ENCODE measurements at regions not wholly inside any gene's neighbourhood (a gene's known extent, or its start where the extent isn't known, plus 50 kb on each side); places are given as distances from the start of the nearest gene placed in this dataset.

- Histone ChIP-seq H3K27me3 (no peaks in the 10 kb centered on the region), H3K36me3 (no peaks in the 10 kb centered on the region), H3K4me1 (no peaks in the 10 kb centered on the region), H3K9me3 (no peaks in the 10 kb centered on the region), H3K27ac (no peak overlapping the region), H3K4me3 (no peak overlapping the region)
- TF ChIP-seq CTCF (IDR thresholded peaks at IDR 0.05): no peak
- intact Hi-C loops (cut with DNase I): no loop called here
- DNase-seq (ENCODE audit: low spot score in 2 of 2): no peak
These were observed 766.1 kb downstream of the IRX1 start for GRCh38 chr5:4361753-4362152.

GRCh38 chr5:4362411-4362810 lies 766.8 kb downstream of the IRX1 start:
- Histone ChIP-seq H3K4me1 (no peaks in the 10 kb centered on the region), H3K4me3 (no peak overlapping the region), H3K27me3 (no peaks in the 10 kb centered on the region), H3K27ac (no peak overlapping the region), H3K36me3 (no peaks in the 10 kb centered on the region), H3K9me3 (no peaks in the 10 kb centered on the region)
- no peak for TF ChIP-seq CTCF (IDR thresholded peaks at IDR 0.05)
- intact Hi-C loops (cut with DNase I): no loop called here
- no peak for DNase-seq (ENCODE audit: low spot score in 2 of 2)

GRCh38 chr5:4363045-4363444 lies 767.4 kb downstream of the IRX1 start:
- no peaks in the 10 kb centered on the region for H3K36me3 ChIP-seq
- H3K4me3 ChIP-seq: no peak overlapping the region
- no peaks in the 10 kb centered on the region for H3K4me1 ChIP-seq
- intact Hi-C loops (cut with DNase I): no loop called here
- no peak overlapping the region for H3K27ac ChIP-seq
- no peaks in the 10 kb centered on the region for H3K27me3 ChIP-seq
- DNase-seq (ENCODE audit: low spot score in 2 of 2): no peak
- TF ChIP-seq CTCF (IDR thresholded peaks at IDR 0.05): no peak
- no peaks in the 10 kb centered on the region for H3K9me3 ChIP-seq

- no peaks in the 10 kb centered on the region for H3K4me1 ChIP-seq
- DNase-seq (ENCODE audit: low spot score in 2 of 2): no peak
- no peak for TF ChIP-seq CTCF (IDR thresholded peaks at IDR 0.05)
- H3K9me3 ChIP-seq: no peaks in the 10 kb centered on the region
- H3K4me3 ChIP-seq: no peak overlapping the region
- H3K27ac ChIP-seq: no peak overlapping the region
- intact Hi-C loops (cut with DNase I): no loop called here
- H3K27me3 ChIP-seq: no peaks in the 10 kb centered on the region
- H3K36me3 ChIP-seq: no peaks in the 10 kb centered on the region
These were observed 771.0 kb downstream of the IRX1 start for GRCh38 chr5:4366628-4367027.

- Histone ChIP-seq H3K9me3 (no peaks in the 10 kb centered on the region), H3K27me3 (no peaks in the 10 kb centered on the region), H3K4me1 (no peaks in the 10 kb centered on the region), H3K27ac (no peak overlapping the region), H3K36me3 (no peaks in the 10 kb centered on the region), H3K4me3 (no peak overlapping the region)
- no peak for DNase-seq (ENCODE audit: low spot score in 2 of 2)
- TF ChIP-seq CTCF (IDR thresholded peaks at IDR 0.05): no peak
- intact Hi-C loops (cut with DNase I): no loop called here
These were observed 769.9 kb upstream of the ADAMTS16 start for GRCh38 chr5:4370218-4370617.

GRCh38 chr5:4372481-4372880 lies 767.6 kb upstream of the ADAMTS16 start:
- Histone ChIP-seq H3K4me1 (no peaks in the 10 kb centered on the region), H3K27ac (no peak overlapping the region), H3K36me3 (no peaks in the 10 kb centered on the region), H3K4me3 (no peak overlapping the region), H3K9me3 (no peaks in the 10 kb centered on the region), H3K27me3 (no peaks in the 10 kb centered on the region)
- intact Hi-C loops (cut with DNase I): no loop called here
- no peak for TF ChIP-seq CTCF (IDR thresholded peaks at IDR 0.05)
- no peak for DNase-seq (ENCODE audit: low spot score in 2 of 2)
